ENCODE measurements at regions not wholly inside any gene's neighbourhood (a gene's known extent, or its start where the extent isn't known, plus 50 kb on each side); places are given as distances from the start of the nearest gene placed in this dataset.

GRCh38 chr1:244353551-244354091, 98.1 kb downstream of the ADSS2 start:
- H3K4me3 ChIP-seq (ENCODE audit: low read depth, low read length), result no peak overlapping the region
- DNase-seq (ENCODE audit: low read depth), result peak; percentile 98

- no peak overlapping the region for H3K4me3 ChIP-seq (ENCODE audit: low read depth, low read length)
- DNase-seq (ENCODE audit: low read depth), result no peak
Measured at GRCh38 chr1:244354810-244355278, 96.9 kb downstream of the ADSS2 start.

- no peak for DNase-seq (ENCODE audit: low read depth)
- H3K4me3 ChIP-seq (ENCODE audit: low read depth, low read length), result no peak overlapping the region
Measured at GRCh38 chr1:244356376-244356775, 95.3 kb downstream of the ADSS2 start.
